HCT116 (cell line): ENCODE measurements at regions not wholly inside any gene's neighbourhood (a gene's known extent, or its start where the extent isn't known, plus 50 kb on each side); places are given as distances from the start of the nearest gene placed in this dataset.

Experiments
- CTCF ChIP-seq, 3 experiments: fragments of 200-600 bp in 1 of 3; sonication (generic) in 1 of 3; IDR thresholded peaks in 2 of 3; conservative IDR thresholded peaks in 1 of 3; 2 replicates each; pipeline ENCODE4 v1.5.1; 2012 to 2017; ENCODE audit warnings: low read depth in 2 of 3, low read length in 2 of 3, antibody characterized with exemption in 1 of 3, borderline replicate concordance in 1 of 3, control low read depth in 1 of 3, mild to moderate bottlenecking in 1 of 3, mixed read lengths in 1 of 3, mixed run types in 1 of 3, moderate library complexity in 1 of 3; ENCODE audit not compliant: insufficient read depth in 1 of 3
- EZH2 ChIP-seq: fragments of 200-600 bp; sonication (generic); IDR thresholded peaks from 2 replicates; pipeline ENCODE4 v1.6.1; 2017; ENCODE audit warnings: antibody characterized with exemption, mixed run types
- EZH2phosphoT487 ChIP-seq: fragments of 200-600 bp; IDR thresholded peaks from 2 replicates; pipeline ENCODE4 v1.6.1; 2018; ENCODE audit warnings: antibody characterized with exemption, borderline replicate concordance
- POLR2A ChIP-seq: IDR thresholded peaks from 2 replicates; pipeline ENCODE4 v1.7.0; 2011; ENCODE audit warnings: borderline replicate concordance; ENCODE audit not compliant: insufficient read depth, insufficient read length; ENCODE audit errors: extremely low read depth

- TF ChIP-seq POLR2A (no peak), CTCF (IDR thresholded peaks at IDR 0.05 in 2 of 3, conservative IDR thresholded peaks at IDR 0.05 in 1 of 3; ENCODE audit: borderline replicate concordance in 1 of 3, insufficient read depth in 1 of 3, low read depth in 2 of 3, low read length in 2 of 3) (no peak), EZH2phosphoT487 (no peak), EZH2 (no peak)
These were observed 986.0 kb downstream of the TTLL7 start for GRCh38 chr1:83012950-83013349.
